ENCODE measurements at regions not wholly inside any gene's neighbourhood (a gene's known extent, or its start where the extent isn't known, plus 50 kb on each side); places are given as distances from the start of the nearest gene placed in this dataset.

- Mint-ChIP-seq H3K9me3 (peaks cover 0 to 2% (median 0%) of the 10 kb centered on the region in 7 donors), H3K27me3 (ENCODE audit: low read depth in 3 of 3) (no peaks in the 10 kb centered on the region), H3K4me3 (no peak overlapping the region)
Measured at GRCh38 chr4:137980641-137981040, 261.5 kb downstream of the SLC7A11 start.

GRCh38 chr4:137979938-137980337 is 262.2 kb downstream of the SLC7A11 start:
- H3K27me3 ChIP-seq (ENCODE audit: control insufficient read depth in 2 of 2, insufficient read depth in 2 of 2, low read length in 2 of 2): no peaks in the 10 kb centered on the region
- DNase-seq: no peak
- no peak overlapping the region for H3K9ac ChIP-seq (ENCODE audit: insufficient read depth, low read length, poor library complexity, severe bottlenecking)
- H3K4me3 Mint-ChIP-seq: no peak overlapping the region
- no peaks in the 10 kb centered on the region for H3K9me3 ChIP-seq (replicated peaks in 1 of 2; ENCODE audit: control insufficient read depth in 1 of 2, insufficient read depth in 1 of 2, low read length in 2 of 2)
- H3K27ac ChIP-seq (ENCODE audit: low read depth in 1 of 2, low read length in 2 of 2): no peak overlapping the region
- H3K36me3 Mint-ChIP-seq: no peaks in the 10 kb centered on the region
- no peak overlapping the region for H2AFZ ChIP-seq (ENCODE audit: insufficient read depth, low read depth, low read length, poor library complexity, severe bottlenecking)
- H3K79me2 ChIP-seq (ENCODE audit: insufficient read depth, low read length): no peaks in the 10 kb centered on the region
- no peaks in the 10 kb centered on the region for H3K4me1 ChIP-seq (ENCODE audit: control insufficient read depth in 1 of 2, insufficient read depth in 2 of 2, low read length in 2 of 2)
- H3K36me3 ChIP-seq (replicated peaks in 1 of 2; ENCODE audit: control insufficient read depth in 1 of 2, insufficient read depth in 2 of 2, low read length in 2 of 2): no peaks in the 10 kb centered on the region
- no peaks in the 10 kb centered on the region for H3K4me1 Mint-ChIP-seq
- no peak overlapping the region for H3K4me3 ChIP-seq (replicated peaks in 1 of 3; ENCODE audit: low read depth in 2 of 3, low read length in 3 of 3)
- TF ChIP-seq CTCF (IDR thresholded peaks at IDR 0.05): no peak
- intact Hi-C loops (cut with micrococcal nuclease): no loop called here
- H3K27me3 Mint-ChIP-seq (ENCODE audit: low read depth in 3 of 3): no peaks in the 10 kb centered on the region
- H3K9me3 Mint-ChIP-seq: peaks cover 0 to 3% (median 0%) of the 10 kb centered on the region in 7 donors
- no peak overlapping the region for H3K27ac Mint-ChIP-seq
- WGBS (ENCODE audit: insufficient coverage): no CpG with 5 or more reads among the region's 1 CpG
- no peak overlapping the region for H3K4me2 ChIP-seq (replicated peaks; ENCODE audit: extremely low read depth, low read length, poor library complexity, severe bottlenecking)
- no peaks in the 10 kb centered on the region for H4K20me1 ChIP-seq (ENCODE audit: insufficient read depth, low read length)

More at GRCh38 chr4:137980641-137981040, 261.5 kb downstream of the SLC7A11 start:
- H2AFZ ChIP-seq (ENCODE audit: insufficient read depth, low read depth, low read length, poor library complexity, severe bottlenecking): no peak overlapping the region
- intact Hi-C loops (cut with micrococcal nuclease): no loop called here
- H3K4me2 ChIP-seq (replicated peaks; ENCODE audit: extremely low read depth, low read length, poor library complexity, severe bottlenecking): no peak overlapping the region
- WGBS (ENCODE audit: insufficient coverage): no CpG with 5 or more reads among the region's 2 CpGs
- no peaks in the 10 kb centered on the region for H3K27me3 ChIP-seq (ENCODE audit: control insufficient read depth in 2 of 2, insufficient read depth in 2 of 2, low read length in 2 of 2)
- H3K9me3 ChIP-seq (replicated peaks in 1 of 2; ENCODE audit: control insufficient read depth in 1 of 2, insufficient read depth in 1 of 2, low read length in 2 of 2): no peaks in the 10 kb centered on the region
- no peaks in the 10 kb centered on the region for H3K36me3 ChIP-seq (replicated peaks in 1 of 2; ENCODE audit: control insufficient read depth in 1 of 2, insufficient read depth in 2 of 2, low read length in 2 of 2)
- no peaks in the 10 kb centered on the region for H4K20me1 ChIP-seq (ENCODE audit: insufficient read depth, low read length)
- no peak overlapping the region for H3K4me3 ChIP-seq (replicated peaks in 1 of 3; ENCODE audit: low read depth in 2 of 3, low read length in 3 of 3)
- no peak for DNase-seq
- no peak for TF ChIP-seq CTCF (IDR thresholded peaks at IDR 0.05)
- no peaks in the 10 kb centered on the region for H3K36me3 Mint-ChIP-seq
- no peak overlapping the region for H3K27ac ChIP-seq (ENCODE audit: low read depth in 1 of 2, low read length in 2 of 2)
- H3K4me1 Mint-ChIP-seq: no peaks in the 10 kb centered on the region
- no peaks in the 10 kb centered on the region for H3K4me1 ChIP-seq (ENCODE audit: control insufficient read depth in 1 of 2, insufficient read depth in 2 of 2, low read length in 2 of 2)
- no peaks in the 10 kb centered on the region for H3K79me2 ChIP-seq (ENCODE audit: insufficient read depth, low read length)
- no peak overlapping the region for H3K27ac Mint-ChIP-seq
- H3K9ac ChIP-seq (ENCODE audit: insufficient read depth, low read length, poor library complexity, severe bottlenecking): no peak overlapping the region
